A549 (cell line): ENCODE measurements at regions not wholly inside any gene's neighbourhood (a gene's known extent, or its start where the extent isn't known, plus 50 kb on each side); places are given as distances from the start of the nearest gene placed in this dataset.
"Not testable (repeated sequence)": the region's sequence is repeated elsewhere in the genome, so short reads cannot be mapped to it uniquely, and the experiment has no call there.

Experiments
- BCL3 ChIP-seq: fragments of >200 bp; sonication (Bioruptor Twin); formaldehyde crosslinking; IDR thresholded peaks from 3 replicates; pipeline ENCODE4 v1.6.1; 2016
- JUN ChIP-seq, 2 experiments: fragments of >200 bp; sonication (Bioruptor Twin); formaldehyde crosslinking; IDR thresholded peaks; 2 replicates in 1 of 2; 3 replicates in 1 of 2; pipeline ENCODE4 v1.6.1; 2016 to 2017
- KDM1A ChIP-seq: fragments of 200-600 bp; sonication (generic); IDR thresholded peaks from 2 replicates; pipeline ENCODE4 v1.6.1; 2016; ENCODE audit warnings: low read depth, mild to moderate bottlenecking
- MYC ChIP-seq: IDR thresholded peaks from 2 replicates; pipeline ENCODE4 v1.6.1; 2012; ENCODE audit warnings: mild to moderate bottlenecking, inconsistent platforms, low read length, improper control_type of control experiment, borderline replicate concordance
- RCOR1 ChIP-seq: fragments of 150-350 bp; IDR thresholded peaks from 2 replicates; pipeline ENCODE4 v1.6.1; 2014; ENCODE audit warnings: antibody characterized with exemption, low read length, low read depth
- RFX5 ChIP-seq: fragments of 450-650 bp; IDR thresholded peaks from 2 replicates; pipeline ENCODE4 v1.7.1; 2014; ENCODE audit warnings: antibody characterized with exemption, mild to moderate bottlenecking, moderate library complexity
- RNF2 ChIP-seq: fragments of 200-600 bp; sonication (generic); IDR thresholded peaks from 2 replicates; pipeline ENCODE4 v1.6.1; 2016; ENCODE audit warnings: low read depth, mild to moderate bottlenecking, antibody characterized with exemption, moderate library complexity, borderline replicate concordance
- SREBF2 ChIP-seq: fragments of 450-650 bp; IDR thresholded peaks from 2 replicates; pipeline ENCODE4 v1.6.1; 2014; ENCODE audit warnings: mild to moderate bottlenecking, moderate library complexity
- TF ChIP-seq, protein P1 (sequence below): fragments of >200 bp; sonication (Bioruptor Twin); formaldehyde crosslinking; IDR thresholded peaks from 3 replicates; pipeline ENCODE4 v1.5.1; 2016

DNA sequence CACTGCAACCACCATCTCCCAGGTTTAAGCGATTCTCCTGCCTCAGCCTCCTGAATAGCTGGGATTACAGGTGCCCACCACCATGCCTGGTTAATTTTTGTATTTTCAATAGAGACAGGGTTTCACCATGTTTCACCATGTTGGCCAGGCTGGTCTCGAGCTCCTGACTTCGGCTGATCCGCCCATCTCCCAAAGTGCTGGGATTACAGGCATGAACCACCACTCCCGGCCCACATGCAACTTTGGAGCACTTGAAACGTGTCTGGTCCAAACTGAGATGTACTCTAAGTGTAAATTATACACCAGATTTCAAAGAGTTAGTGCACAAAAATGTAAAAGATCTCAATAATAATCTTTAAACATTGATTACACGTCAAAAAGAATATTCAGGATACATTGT, 154.1 kb downstream of the RGS9 start:
- TF ChIP-seq RCOR1; MYC; BCL3; SREBF2; JUN (IDR thresholded peaks at IDR 0.05); KDM1A; RNF2; RFX5: not testable (repeated sequence)
- TF ChIP-seq, protein P1, sequence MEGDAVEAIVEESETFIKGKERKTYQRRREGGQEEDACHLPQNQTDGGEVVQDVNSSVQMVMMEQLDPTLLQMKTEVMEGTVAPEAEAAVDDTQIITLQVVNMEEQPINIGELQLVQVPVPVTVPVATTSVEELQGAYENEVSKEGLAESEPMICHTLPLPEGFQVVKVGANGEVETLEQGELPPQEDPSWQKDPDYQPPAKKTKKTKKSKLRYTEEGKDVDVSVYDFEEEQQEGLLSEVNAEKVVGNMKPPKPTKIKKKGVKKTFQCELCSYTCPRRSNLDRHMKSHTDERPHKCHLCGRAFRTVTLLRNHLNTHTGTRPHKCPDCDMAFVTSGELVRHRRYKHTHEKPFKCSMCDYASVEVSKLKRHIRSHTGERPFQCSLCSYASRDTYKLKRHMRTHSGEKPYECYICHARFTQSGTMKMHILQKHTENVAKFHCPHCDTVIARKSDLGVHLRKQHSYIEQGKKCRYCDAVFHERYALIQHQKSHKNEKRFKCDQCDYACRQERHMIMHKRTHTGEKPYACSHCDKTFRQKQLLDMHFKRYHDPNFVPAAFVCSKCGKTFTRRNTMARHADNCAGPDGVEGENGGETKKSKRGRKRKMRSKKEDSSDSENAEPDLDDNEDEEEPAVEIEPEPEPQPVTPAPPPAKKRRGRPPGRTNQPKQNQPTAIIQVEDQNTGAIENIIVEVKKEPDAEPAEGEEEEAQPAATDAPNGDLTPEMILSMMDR = not testable (repeated sequence)
